Lung (tissue), 11 donors: ENCODE measurements at regions not wholly inside any gene's neighbourhood (a gene's known extent, or its start where the extent isn't known, plus 50 kb on each side); places are given as distances from the start of the nearest gene placed in this dataset.

ENCODE experiments used
- ATAC-seq: fragments of 200-7000 bp; cut with Tn5 transposase; one replicate; pipeline ENCODE4 v1.9.1; 2020; ENCODE audit warnings: moderate number of reproducible peaks; ENCODE audit not compliant: insufficient read depth, low FRiP score
- DNase-seq, 3 donors: peaks; one replicate each; pipeline ENCODE4 v3.0.0-alpha.2; 2013 to 2017
- H3K27ac ChIP-seq, 2 donors: one replicate each; pipeline ENCODE4 v1.5.1; 2013; ENCODE audit warnings: mild to moderate bottlenecking in 2 of 2, moderate library complexity in 2 of 2, control low read depth in 1 of 2, inconsistent platforms in 1 of 2, low read depth in 1 of 2, low read length in 1 of 2
- H3K27me3 ChIP-seq, 3 donors: one replicate each; pipeline ENCODE4 v1.5.1; 2013; ENCODE audit warnings: low read length in 2 of 3; ENCODE audit not compliant: control insufficient read depth in 3 of 3, insufficient read depth in 3 of 3
- H3K36me3 ChIP-seq, 4 donors: one replicate each; pipeline ENCODE4 v1.5.1; 2013; ENCODE audit warnings: low read length in 4 of 4, mild to moderate bottlenecking in 1 of 4, moderate library complexity in 1 of 4; ENCODE audit not compliant: control insufficient read depth in 4 of 4, insufficient read depth in 4 of 4
- H3K4me1 ChIP-seq, 5 donors: one replicate each; pipeline ENCODE4 v1.5.1; 2013; ENCODE audit warnings: low read length in 5 of 5, mild to moderate bottlenecking in 2 of 5, moderate library complexity in 1 of 5; ENCODE audit not compliant: control insufficient read depth in 5 of 5, insufficient read depth in 5 of 5
- H3K4me3 ChIP-seq: one replicate; pipeline ENCODE4 v1.5.1; 2013; ENCODE audit warnings: mild to moderate bottlenecking, control low read depth, moderate library complexity
- H3K9ac ChIP-seq, 2 donors: one replicate each; pipeline ENCODE4 v1.5.1; 2013; ENCODE audit warnings: low read length in 2 of 2, control low read depth in 1 of 2; ENCODE audit not compliant: insufficient read depth in 1 of 2
- H3K9me3 ChIP-seq, 4 donors: one replicate each; pipeline ENCODE4 v1.5.1; 2013; ENCODE audit warnings: low read length in 3 of 4, mild to moderate bottlenecking in 1 of 4, moderate library complexity in 1 of 4; ENCODE audit not compliant: control insufficient read depth in 4 of 4, insufficient read depth in 3 of 4
- WGBS, 2 donors: extraction: QIAGEN DNeasy Blood & Tissue Kit; methylation state at CpG; one replicate each; pipeline ENCODE4 v1.1.7; 2013; 5-methylcytosine and 5-hydroxymethylcytosine counted together
- TF ChIP-seq, protein P1 (sequence below): IDR thresholded peaks from 2 replicates; pipeline ENCODE4 v1.5.1; 2012; ENCODE audit warnings: mild to moderate bottlenecking; ENCODE audit errors: control extremely low read depth, extremely low read depth
- donor health status: control.
- donor health status: control.
- donor health status: Bipolar disorder and iron deficiency.
- donor health status: healthy.
- donor health status: DM: yes; HTN: yes; CAD: no.

DNA sequence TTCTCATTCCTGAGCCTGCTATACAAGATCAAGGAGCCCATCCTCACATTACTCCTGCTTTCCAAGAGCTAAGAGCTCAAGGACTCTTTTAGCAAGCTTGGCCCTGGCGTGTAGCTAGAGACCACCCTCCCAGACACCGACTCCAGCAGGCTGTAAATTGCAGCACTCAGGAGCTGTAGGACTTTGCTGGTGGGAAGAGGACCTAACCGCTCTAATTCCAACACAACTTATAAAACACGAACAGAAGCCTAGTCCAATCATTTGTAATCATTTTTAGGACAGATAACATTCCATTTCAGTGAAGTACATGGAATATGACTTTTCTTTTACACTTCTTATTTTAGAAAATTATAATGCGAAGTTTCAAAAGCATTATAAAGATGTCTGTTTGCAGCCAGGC is 219.9 kb downstream of the NXNL2 start:
- peaks cover 0 to 7% (median 0%) of the 10 kb centered on the region in 4 donors for H3K9me3 ChIP-seq

DNA sequence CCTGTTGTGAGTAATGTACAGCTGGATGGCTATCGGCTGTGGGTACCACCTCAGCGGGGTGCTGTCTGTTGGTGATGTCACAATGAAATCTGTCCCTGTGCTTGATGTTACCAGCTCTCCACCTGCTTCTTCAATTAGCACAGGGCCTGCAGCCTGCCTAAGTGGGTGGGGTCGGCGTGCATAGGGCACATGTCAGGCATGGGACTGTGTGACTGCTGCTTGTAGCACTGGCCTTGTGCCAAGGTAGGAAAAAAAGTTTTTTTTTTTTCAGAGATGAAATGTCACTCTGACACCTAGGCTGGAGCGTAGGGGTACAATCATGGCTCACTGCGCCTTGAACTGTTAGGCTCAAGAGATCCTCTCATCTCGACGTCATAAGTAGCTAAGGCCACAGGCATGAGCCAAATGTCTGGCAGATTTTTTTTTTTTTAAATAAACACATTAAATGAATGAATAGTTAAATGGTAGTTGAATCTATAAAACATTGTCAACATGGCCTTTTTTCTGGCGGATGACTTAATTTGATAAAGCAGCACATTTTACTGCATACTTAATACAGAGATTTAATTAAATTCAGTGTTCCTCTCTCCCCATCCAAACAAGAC is 222.5 kb downstream of the NXNL2 start:
- TF ChIP-seq, protein P1, sequence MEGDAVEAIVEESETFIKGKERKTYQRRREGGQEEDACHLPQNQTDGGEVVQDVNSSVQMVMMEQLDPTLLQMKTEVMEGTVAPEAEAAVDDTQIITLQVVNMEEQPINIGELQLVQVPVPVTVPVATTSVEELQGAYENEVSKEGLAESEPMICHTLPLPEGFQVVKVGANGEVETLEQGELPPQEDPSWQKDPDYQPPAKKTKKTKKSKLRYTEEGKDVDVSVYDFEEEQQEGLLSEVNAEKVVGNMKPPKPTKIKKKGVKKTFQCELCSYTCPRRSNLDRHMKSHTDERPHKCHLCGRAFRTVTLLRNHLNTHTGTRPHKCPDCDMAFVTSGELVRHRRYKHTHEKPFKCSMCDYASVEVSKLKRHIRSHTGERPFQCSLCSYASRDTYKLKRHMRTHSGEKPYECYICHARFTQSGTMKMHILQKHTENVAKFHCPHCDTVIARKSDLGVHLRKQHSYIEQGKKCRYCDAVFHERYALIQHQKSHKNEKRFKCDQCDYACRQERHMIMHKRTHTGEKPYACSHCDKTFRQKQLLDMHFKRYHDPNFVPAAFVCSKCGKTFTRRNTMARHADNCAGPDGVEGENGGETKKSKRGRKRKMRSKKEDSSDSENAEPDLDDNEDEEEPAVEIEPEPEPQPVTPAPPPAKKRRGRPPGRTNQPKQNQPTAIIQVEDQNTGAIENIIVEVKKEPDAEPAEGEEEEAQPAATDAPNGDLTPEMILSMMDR: no peak
- H3K9ac ChIP-seq: no peak overlapping the region

More for the DNA sequence above, 219.9 kb downstream of the NXNL2 start:
- no peaks in the 10 kb centered on the region for H3K36me3 ChIP-seq
- no peak overlapping the region for H3K27ac ChIP-seq
- TF ChIP-seq, protein P1: no peak
- H3K27me3 ChIP-seq: no peaks in the 10 kb centered on the region
- DNase-seq (no peak), ATAC-seq (no peak)
- no peak overlapping the region for H3K4me3 ChIP-seq
- peaks cover 0 to 36% (median 17%) of the 10 kb centered on the region in 5 donors for H3K4me1 ChIP-seq
- H3K9ac ChIP-seq: no peak overlapping the region
- 69 to 77% methylated on average over 5 of the region's 5 CpGs for whole genome bisulfite sequencing, 2 donors

DNA sequence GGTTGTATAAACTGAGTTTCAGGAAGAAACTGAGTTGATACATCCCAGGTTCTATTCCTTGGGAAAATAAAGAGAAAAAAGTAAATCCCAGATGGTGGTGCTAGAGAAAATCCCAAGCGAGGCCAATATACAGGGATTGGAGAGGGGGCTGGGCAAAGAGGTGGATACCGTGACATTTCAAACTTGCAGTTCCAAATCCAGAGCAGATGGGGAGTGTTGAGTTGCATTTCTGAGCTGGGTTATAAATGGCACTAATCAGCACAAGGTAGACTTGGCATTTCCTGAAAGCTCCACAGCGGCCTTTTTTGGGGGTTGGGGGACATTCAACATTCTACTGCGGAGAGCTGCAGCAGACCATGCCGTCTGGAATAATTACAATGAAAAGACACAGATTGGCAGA is 224.4 kb downstream of the NXNL2 start:
- TF ChIP-seq, protein P1: no peak
- Histone ChIP-seq H3K36me3 (no peaks in the 10 kb centered on the region), H3K4me1 (peaks cover 0 to 26% (median 7%) of the 10 kb centered on the region in 5 donors), H3K4me3 (no peak overlapping the region), H3K9me3 (peaks cover 0 to 1% (median 0%) of the 10 kb centered on the region in 4 donors), H3K27ac (no peak overlapping the region), H3K27me3 (no peaks in the 10 kb centered on the region), H3K9ac (no peak overlapping the region)
- no peak for DNase-seq
- ATAC-seq: no peak
- 81 to 86% methylated on average over 5 of the region's 5 CpGs for WGBS, 2 donors

More for the DNA sequence above, 222.5 kb downstream of the NXNL2 start:
- Histone ChIP-seq H3K36me3 (no peaks in the 10 kb centered on the region), H3K4me1 (peaks cover 0 to 31% (median 14%) of the 10 kb centered on the region in 5 donors), H3K4me3 (no peak overlapping the region), H3K27ac (no peak overlapping the region), H3K9me3 (peaks cover 0 to 1% (median 0%) of the 10 kb centered on the region in 4 donors), H3K27me3 (no peaks in the 10 kb centered on the region)
- DNase-seq: peak in 1 of 3 donors; percentile 32
- WGBS, 2 donors: 86 to 89% methylated on average over 9 of the region's 9 CpGs
- no peak for ATAC-seq
